Stimulated activated naive CD8-positive, alpha-beta T cell treated with anti-CD3 and anti-CD28 coated beads, Interleukin-15, Interleukin-2, amounts not matched to agents 100 U/mL and 50 U/mL, for 24 hours (primary cell): ENCODE measurements at regions not wholly inside any gene's neighbourhood (a gene's known extent, or its start where the extent isn't known, plus 50 kb on each side); places are given as distances from the start of the nearest gene placed in this dataset.
"Not testable (repeated sequence)": the region's sequence is repeated elsewhere in the genome, so short reads cannot be mapped to it uniquely, and the experiment has no call there.

Source experiments
- ATAC-seq: fragments of 150-1000 bp; cut with Tn5 transposase; one replicate; pipeline ENCODE4 v1.10.0; 2021
- DNase-seq: peaks from one replicate; pipeline ENCODE4 v3.0.0; 2021

GRCh38 chr6:153553627-153554026 lies 422.5 kb upstream of the RGS17 start:
- no peak for ATAC-seq
- no peak for DNase-seq

- ATAC-seq (no peak), DNase-seq (no peak)
Observed at GRCh38 chr6:153539602-153540001, 408.5 kb upstream of the RGS17 start.

GRCh38 chr6:153538491-153538890 lies 407.4 kb upstream of the RGS17 start:
- ATAC-seq (no peak), DNase-seq (no peak)

GRCh38 chr6:153537422-153537821 lies 406.3 kb upstream of the RGS17 start:
- DNase-seq (no peak), ATAC-seq (no peak)

- no peak for ATAC-seq
- no peak for DNase-seq
Observed at GRCh38 chr6:153526479-153526878, 395.4 kb upstream of the RGS17 start.

GRCh38 chr6:153525998-153526397 lies 394.9 kb upstream of the RGS17 start:
- no peak for ATAC-seq
- no peak for DNase-seq

GRCh38 chr6:153523390-153523789 lies 392.3 kb upstream of the RGS17 start:
- no peak for ATAC-seq

GRCh38 chr6:153511896-153512496 lies 380.9 kb upstream of the RGS17 start:
- ATAC-seq (no peak), DNase-seq (no peak)

More at GRCh38 chr6:153523390-153523789, 392.3 kb upstream of the RGS17 start:
- DNase-seq, result no peak

GRCh38 chr6:153503810-153504209 lies 372.7 kb upstream of the RGS17 start:
- ATAC-seq (no peak), DNase-seq (no peak)

GRCh38 chr6:153493501-153493900 lies 362.4 kb upstream of the RGS17 start:
- no peak for ATAC-seq

GRCh38 chr6:153489479-153489878 lies 358.4 kb upstream of the RGS17 start:
- no peak for ATAC-seq
- no peak for DNase-seq

More at GRCh38 chr6:153493501-153493900, 362.4 kb upstream of the RGS17 start:
- DNase-seq, result no peak

GRCh38 chr6:153488267-153488666 lies 357.2 kb upstream of the RGS17 start:
- ATAC-seq (no peak), DNase-seq (no peak)

- no peak for DNase-seq
- no peak for ATAC-seq
Observed at GRCh38 chr6:153485072-153485471, 354.0 kb upstream of the RGS17 start.

GRCh38 chr6:153484056-153484455 lies 353.0 kb upstream of the RGS17 start:
- ATAC-seq (no peak), DNase-seq (no peak)

GRCh38 chr6:153476243-153476642 lies 345.2 kb upstream of the RGS17 start:
- no peak for DNase-seq
- ATAC-seq, result no peak

GRCh38 chr6:153465050-153465449 lies 334.0 kb upstream of the RGS17 start:
- no peak for DNase-seq
- ATAC-seq, result no peak

GRCh38 chr6:153449279-153449678 lies 318.2 kb upstream of the RGS17 start:
- DNase-seq, result no peak
- ATAC-seq, result no peak

GRCh38 chr6:153442749-153443148 lies 311.7 kb upstream of the RGS17 start:
- not testable (repeated sequence) for ATAC-seq, DNase-seq

- ATAC-seq (no peak), DNase-seq (no peak)
Observed at GRCh38 chr6:153442096-153442495, 311.0 kb upstream of the RGS17 start.

GRCh38 chr6:153437193-153437592 lies 306.1 kb upstream of the RGS17 start:
- no peak for DNase-seq
- no peak for ATAC-seq

GRCh38 chr6:153436351-153436750 lies 305.3 kb upstream of the RGS17 start:
- no peak for DNase-seq
- ATAC-seq, result no peak

- DNase-seq (no peak), ATAC-seq (no peak)
Observed at GRCh38 chr6:153435787-153436186, 304.7 kb upstream of the RGS17 start.

GRCh38 chr6:153425536-153425935 lies 294.5 kb upstream of the RGS17 start:
- ATAC-seq (no peak), DNase-seq (no peak)

GRCh38 chr6:153424719-153425400 lies 293.8 kb upstream of the RGS17 start:
- DNase-seq, result no peak
- ATAC-seq, result no peak
